GM12891 (cell line): ENCODE measurements at regions not wholly inside any gene's neighbourhood (a gene's known extent, or its start where the extent isn't known, plus 50 kb on each side); places are given as distances from the start of the nearest gene placed in this dataset.

Experiments
- POLR2A ChIP-seq: IDR thresholded peaks from 2 replicates; pipeline ENCODE4 v1.6.1; 2011; ENCODE audit warnings: low read depth, low read length, control low read depth
- POLR2AphosphoS5 ChIP-seq: IDR thresholded peaks from 2 replicates; pipeline ENCODE4 v1.6.1; 2011; ENCODE audit warnings: low read depth, low read length, control low read depth
- SPI1 ChIP-seq: IDR thresholded peaks from 2 replicates; pipeline ENCODE4 v1.6.1; 2011; ENCODE audit warnings: low read depth, low read length, control low read depth
- TAF1 ChIP-seq: IDR thresholded peaks from 2 replicates; pipeline ENCODE4 v1.6.1; 2011; ENCODE audit warnings: low read depth, low read length, control low read depth

DNA sequence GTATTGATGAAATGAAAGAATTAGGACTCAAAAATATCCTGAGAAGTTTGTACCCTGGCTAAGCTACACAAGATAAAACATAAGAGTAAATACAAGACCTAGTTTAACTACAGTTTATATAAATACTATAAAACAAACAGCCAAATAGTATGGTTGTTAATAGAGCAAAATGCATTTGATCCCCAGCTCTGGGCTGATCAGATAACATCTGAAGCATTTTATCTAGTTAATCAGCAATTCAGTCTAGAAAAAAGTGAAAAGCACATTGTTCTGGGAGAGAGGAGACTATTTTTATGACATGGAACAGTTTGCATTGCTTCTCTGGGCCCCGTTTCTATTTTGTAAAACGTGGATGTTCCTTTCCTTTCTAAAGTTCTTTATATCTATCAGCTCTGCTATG lies 139.6 kb upstream of the RORB start:
- TF ChIP-seq POLR2AphosphoS5: no peak
- no peak for TF ChIP-seq TAF1
- no peak for TF ChIP-seq POLR2A
- TF ChIP-seq SPI1: no peak
